CD4-positive, CD25-positive, alpha-beta regulatory T cell (primary cell): ENCODE measurements at regions not wholly inside any gene's neighbourhood (a gene's known extent, or its start where the extent isn't known, plus 50 kb on each side); places are given as distances from the start of the nearest gene placed in this dataset.

ENCODE experiments used
- ATAC-seq, 2 donors: fragments of 150-1000 bp; cut with Tn5 transposase; one replicate each; pipeline ENCODE4 v1.10.0; 2021; ENCODE audit warnings: low read depth in 2 of 2, moderate number of reproducible peaks in 2 of 2, moderate library complexity in 1 of 2
- DNase-seq, 3 donors: peaks; one replicate each; pipeline versions ENCODE4 v3.0.0 to v3.0.0-alpha.2; 2012 to 2022; ENCODE audit warnings: mixed read lengths in 1 of 3
- H3K27ac ChIP-seq: one replicate; pipeline ENCODE4 v1.7.0; 2013; ENCODE audit warnings: mild to moderate bottlenecking, low read length; ENCODE audit not compliant: insufficient read depth, poor library complexity, severe bottlenecking
- H3K27me3 ChIP-seq: one replicate; pipeline ENCODE4 v1.7.0; 2013; ENCODE audit warnings: low read length; ENCODE audit not compliant: control insufficient read depth, insufficient read depth
- H3K36me3 ChIP-seq: one replicate; pipeline ENCODE4 v1.7.0; 2013; ENCODE audit warnings: mild to moderate bottlenecking, low read length, moderate library complexity; ENCODE audit not compliant: control insufficient read depth, insufficient read depth
- H3K4me1 ChIP-seq: 2 replicates; pipeline ENCODE4 v1.7.0; 2013; ENCODE audit warnings: mild to moderate bottlenecking, low read length; ENCODE audit not compliant: insufficient read depth, control insufficient read depth, poor library complexity, severe bottlenecking
- H3K4me3 ChIP-seq: one replicate; pipeline ENCODE4 v1.7.0; 2013; ENCODE audit warnings: low read depth, mild to moderate bottlenecking, low read length, moderate library complexity
- H3K9me3 ChIP-seq, 2 experiments: 1 replicate in 1 of 2; 2 replicates in 1 of 2; pipeline ENCODE4 v1.7.0; 2013; ENCODE audit warnings: low read length in 2 of 2, mild to moderate bottlenecking in 1 of 2, moderate library complexity in 1 of 2; ENCODE audit not compliant: control insufficient read depth in 2 of 2
- H3K27ac Mint-ChIP-seq, 3 donors: one replicate each; pipeline ENCODE4 v1.8.0; 2020 to 2022; ENCODE audit warnings: mild to moderate bottlenecking in 3 of 3, mixed read lengths in 3 of 3, moderate library complexity in 2 of 3
- H3K27me3 Mint-ChIP-seq: one replicate; pipeline ENCODE4 v1.8.0; 2022; ENCODE audit warnings: mild to moderate bottlenecking, mixed read lengths
- H3K36me3 Mint-ChIP-seq: one replicate; pipeline ENCODE4 v1.8.0; 2020; ENCODE audit warnings: mixed read lengths
- H3K4me1 Mint-ChIP-seq, 4 donors: one replicate each; pipeline ENCODE4 v1.8.0; 2020 to 2022; ENCODE audit warnings: mixed read lengths in 4 of 4, mild to moderate bottlenecking in 1 of 4
- H3K4me3 Mint-ChIP-seq, 4 donors: one replicate each; pipeline ENCODE4 v1.8.0; 2020 to 2022; ENCODE audit warnings: mild to moderate bottlenecking in 4 of 4, mixed read lengths in 4 of 4, moderate library complexity in 3 of 4
- H3K9me3 Mint-ChIP-seq, 7 donors: one replicate each; pipeline ENCODE4 v1.8.0; 2020 to 2022; ENCODE audit warnings: mixed read lengths in 7 of 7, mild to moderate bottlenecking in 3 of 7, moderate library complexity in 2 of 7

GRCh38 chr13:40453351-40454021 lies 213.0 kb downstream of the FOXO1 start:
- Histone ChIP-seq H3K27ac (no peak overlapping the region), H3K36me3 (no peaks in the 10 kb centered on the region), H3K4me1 (no peaks in the 10 kb centered on the region), H3K9me3 (peaks cover 0 to 5% of the 10 kb centered on the region in 2 experiments), H3K27me3 (no peaks in the 10 kb centered on the region), H3K4me3 (no peak overlapping the region)
- Mint-ChIP-seq H3K4me1 (peaks cover 0 to 13% (median 4%) of the 10 kb centered on the region in 4 donors), H3K9me3 (peaks cover 0 to 6% (median 4%) of the 10 kb centered on the region in 7 donors), H3K27me3 (no peaks in the 10 kb centered on the region), H3K27ac (peak overlapping the region in 2 of 3 donors; percentile 23 to 64), H3K4me3 (no peak overlapping the region), H3K36me3 (peaks cover 6% of the 10 kb centered on the region)
- ATAC-seq (no peak), DNase-seq (no peak)

GRCh38 chr13:40456397-40456953 lies 210.0 kb downstream of the FOXO1 start:
- no peak for ATAC-seq
- no peak overlapping the region for H3K27ac Mint-ChIP-seq

GRCh38 chr13:40456979-40457553 lies 209.4 kb downstream of the FOXO1 start:
- no peak overlapping the region for H3K4me3 ChIP-seq
- peaks cover 0 to 10% (median 4%) of the 10 kb centered on the region in 4 donors for H3K4me1 Mint-ChIP-seq
- H3K27ac Mint-ChIP-seq, result no peak overlapping the region
- H3K36me3 Mint-ChIP-seq, result peaks cover 6% of the 10 kb centered on the region
- no peak overlapping the region for H3K4me3 Mint-ChIP-seq
- no peak for DNase-seq
- H3K9me3 Mint-ChIP-seq, result no peaks in the 10 kb centered on the region
- H3K36me3 ChIP-seq, result no peaks in the 10 kb centered on the region
- H3K27ac ChIP-seq, result no peak overlapping the region
- ATAC-seq, result no peak
- H3K9me3 ChIP-seq, result no peaks in the 10 kb centered on the region
- no peaks in the 10 kb centered on the region for H3K27me3 Mint-ChIP-seq
- H3K27me3 ChIP-seq, result no peaks in the 10 kb centered on the region
- H3K4me1 ChIP-seq, result no peaks in the 10 kb centered on the region

More at GRCh38 chr13:40456397-40456953, 210.0 kb downstream of the FOXO1 start:
- H3K36me3 Mint-ChIP-seq, result peaks cover 6% of the 10 kb centered on the region
- H3K27me3 ChIP-seq, result no peaks in the 10 kb centered on the region
- H3K27me3 Mint-ChIP-seq, result no peaks in the 10 kb centered on the region
- no peak overlapping the region for H3K4me3 Mint-ChIP-seq
- no peak overlapping the region for H3K4me3 ChIP-seq
- no peaks in the 10 kb centered on the region for H3K9me3 Mint-ChIP-seq
- H3K36me3 ChIP-seq, result no peaks in the 10 kb centered on the region
- no peaks in the 10 kb centered on the region for H3K9me3 ChIP-seq
- no peaks in the 10 kb centered on the region for H3K4me1 ChIP-seq
- no peak for DNase-seq
- no peak overlapping the region for H3K27ac ChIP-seq
- peaks cover 0 to 10% (median 4%) of the 10 kb centered on the region in 4 donors for H3K4me1 Mint-ChIP-seq

GRCh38 chr13:40457929-40458719 lies 208.3 kb downstream of the FOXO1 start:
- no peaks in the 10 kb centered on the region for H3K27me3 ChIP-seq
- Mint-ChIP-seq H3K4me3 (no peak overlapping the region), H3K9me3 (no peaks in the 10 kb centered on the region), H3K27me3 (no peaks in the 10 kb centered on the region), H3K27ac (peak overlapping the region in 1 of 3 donors; percentile 67), H3K36me3 (peaks cover 6% of the 10 kb centered on the region), H3K4me1 (peaks cover 0 to 6% (median 4%) of the 10 kb centered on the region in 4 donors)
- H3K4me3 ChIP-seq, result no peak overlapping the region
- ATAC-seq (no peak), DNase-seq (no peak)
- H3K9me3 ChIP-seq, result no peaks in the 10 kb centered on the region
- no peak overlapping the region for H3K27ac ChIP-seq
- H3K36me3 ChIP-seq, result no peaks in the 10 kb centered on the region
- H3K4me1 ChIP-seq, result no peaks in the 10 kb centered on the region

GRCh38 chr13:40458720-40458990 lies 207.8 kb downstream of the FOXO1 start:
- H3K27me3 Mint-ChIP-seq, result no peaks in the 10 kb centered on the region
- no peaks in the 10 kb centered on the region for H3K4me1 ChIP-seq
- H3K27ac ChIP-seq, result no peak overlapping the region
- peaks cover 6% of the 10 kb centered on the region for H3K36me3 Mint-ChIP-seq
- peaks cover 0 to 6% (median 3%) of the 10 kb centered on the region in 4 donors for H3K4me1 Mint-ChIP-seq
- H3K4me3 Mint-ChIP-seq, result no peak overlapping the region
- H3K27ac Mint-ChIP-seq, result no peak overlapping the region
- no peak overlapping the region for H3K4me3 ChIP-seq
- no peaks in the 10 kb centered on the region for H3K9me3 Mint-ChIP-seq
- no peaks in the 10 kb centered on the region for H3K9me3 ChIP-seq
- no peak for DNase-seq
- H3K36me3 ChIP-seq, result no peaks in the 10 kb centered on the region
- ATAC-seq, result no peak
- H3K27me3 ChIP-seq, result no peaks in the 10 kb centered on the region

- H3K4me3 ChIP-seq, result no peak overlapping the region
- Mint-ChIP-seq H3K4me3 (no peak overlapping the region), H3K27me3 (no peaks in the 10 kb centered on the region), H3K27ac (peak overlapping the region in 1 of 3 donors; percentile 25), H3K36me3 (peaks cover 6% of the 10 kb centered on the region), H3K9me3 (no peaks in the 10 kb centered on the region), H3K4me1 (peaks cover 0 to 6% (median 6%) of the 10 kb centered on the region in 4 donors)
- H3K27ac ChIP-seq, result no peak overlapping the region
- DNase-seq (no peak), ATAC-seq (no peak)
- H3K27me3 ChIP-seq, result no peaks in the 10 kb centered on the region
- no peaks in the 10 kb centered on the region for H3K9me3 ChIP-seq
- no peaks in the 10 kb centered on the region for H3K4me1 ChIP-seq
- H3K36me3 ChIP-seq, result no peaks in the 10 kb centered on the region
Observed at GRCh38 chr13:40460116-40460515, 206.3 kb downstream of the FOXO1 start.

GRCh38 chr13:40464337-40465014 lies 202.0 kb downstream of the FOXO1 start:
- no peaks in the 10 kb centered on the region for H3K4me1 ChIP-seq
- H3K27me3 Mint-ChIP-seq, result no peaks in the 10 kb centered on the region
- H3K9me3 Mint-ChIP-seq, result peaks cover 0 to 8% (median 0%) of the 10 kb centered on the region in 7 donors
- H3K4me3 Mint-ChIP-seq, result no peak overlapping the region
- H3K4me3 ChIP-seq, result no peak overlapping the region
- H3K27me3 ChIP-seq, result no peaks in the 10 kb centered on the region
- DNase-seq (no peak), ATAC-seq (no peak)
- peak overlapping the region in 2 of 3 donors; percentile 43 to 58 for H3K27ac Mint-ChIP-seq
- H3K36me3 ChIP-seq, result no peaks in the 10 kb centered on the region
- H3K27ac ChIP-seq, result no peak overlapping the region
- H3K9me3 ChIP-seq, result no peaks in the 10 kb centered on the region
- H3K36me3 Mint-ChIP-seq, result peaks cover 9% of the 10 kb centered on the region
- H3K4me1 Mint-ChIP-seq, result peaks cover 5 to 14% (median 9%) of the 10 kb centered on the region in 4 donors
